H1 (cell line): ENCODE measurements at regions not wholly inside any gene's neighbourhood (a gene's known extent, or its start where the extent isn't known, plus 50 kb on each side); places are given as distances from the start of the nearest gene placed in this dataset.

ENCODE experiments used
- CTCF ChIA-PET: fragments of 300-600 bp; sonication (Branson Sonifier 250); formaldehyde crosslinking; loops from one replicate; lab custom pipeline; 2021; ENCODE audit not compliant: partially characterized antibody; lab: Charles Lee
- POLR2A ChIA-PET: fragments of 300-600 bp; sonication (Branson Sonifier 250); formaldehyde crosslinking; loops from one replicate; lab custom pipeline; 2021; ENCODE audit warnings: inconsistent platforms; ENCODE audit not compliant: partially characterized antibody; lab: Charles Lee
- DNase-seq, 2 experiments: peaks; one replicate each; pipeline versions ENCODE4 v3.0.0 to v3.0.0-alpha.2; 2010 to 2022; ENCODE audit warnings: low spot score in 2 of 2, low read depth in 1 of 2, mixed read lengths in 1 of 2
- FAIRE-seq: peaks from 2 replicates; lab custom pipeline; 2011; peaks lifted over from hg19 to GRCh38; lab: Jason Lieb, UNC
- H2AFZ ChIP-seq: 2 replicates; pipeline ENCODE4 v1.8.1; 2012; ENCODE audit warnings: low read length, inconsistent platforms
- H2AK5ac ChIP-seq: 2 replicates; pipeline ENCODE4 v1.6.1; 2013; ENCODE audit warnings: low read depth, low read length
- H2BK120ac ChIP-seq: replicated peaks from 2 replicates; pipeline ENCODE3; 2013; ENCODE audit warnings: low read depth, low read length, inconsistent platforms
- H2BK12ac ChIP-seq: 2 replicates; pipeline ENCODE4 v1.6.1; 2013; ENCODE audit warnings: low read depth, low read length
- H2BK15ac ChIP-seq: 2 replicates; pipeline ENCODE4 v1.6.1; 2013; ENCODE audit warnings: low read length
- H2BK20ac ChIP-seq: 2 replicates; pipeline ENCODE4 v1.6.1; 2013; ENCODE audit warnings: low read length
- H2BK5ac ChIP-seq: 2 replicates; pipeline ENCODE4 v1.6.1; 2013; ENCODE audit warnings: low read depth, low read length
- H3K14ac ChIP-seq: 2 replicates; pipeline ENCODE4 v1.6.1; 2013; ENCODE audit warnings: inconsistent platforms; ENCODE audit not compliant: insufficient read length
- H3K18ac ChIP-seq: 2 replicates; pipeline ENCODE4 v1.6.1; 2013; ENCODE audit warnings: low read length; ENCODE audit errors: extremely low read depth
- H3K23ac ChIP-seq: 2 replicates; pipeline ENCODE4 v1.6.1; 2013; ENCODE audit warnings: inconsistent platforms; ENCODE audit not compliant: insufficient read length
- H3K23me2 ChIP-seq: 2 replicates; pipeline ENCODE4 v1.6.1; 2013; ENCODE audit warnings: low read depth, low read length
- H3K27ac ChIP-seq: 2 replicates; pipeline ENCODE4 v1.6.1; 2011; ENCODE audit warnings: low read depth, low read length, inconsistent platforms
- H3K27me3 ChIP-seq, 4 experiments: replicated peaks in 1 of 4; 1 replicate in 1 of 4; 2 replicates in 3 of 4; pipeline versions ENCODE4 v1.6.1 to v1.8.1; 2011 to 2013; ENCODE audit warnings: low read length in 3 of 4, mild to moderate bottlenecking in 3 of 4, inconsistent platforms in 2 of 4, mixed read lengths in 2 of 4, moderate library complexity in 1 of 4; ENCODE audit not compliant: control insufficient read depth in 3 of 4, insufficient read depth in 3 of 4; ENCODE audit errors: extremely low read depth in 1 of 4
- H3K36me3 ChIP-seq, 4 experiments: 2 replicates each; pipeline versions ENCODE4 v1.6.1 to v1.8.1; 2011 to 2013; ENCODE audit warnings: mild to moderate bottlenecking in 4 of 4, low read length in 3 of 4, moderate library complexity in 2 of 4, control low read depth in 1 of 4, inconsistent platforms in 1 of 4; ENCODE audit not compliant: insufficient read depth in 4 of 4, control insufficient read depth in 2 of 4
- H3K4ac ChIP-seq: replicated peaks from 2 replicates; pipeline ENCODE3; 2013; ENCODE audit warnings: low read length, low read depth, mixed read lengths, inconsistent platforms; ENCODE audit not compliant: insufficient read length
- H3K4me1 ChIP-seq, 4 experiments: replicated peaks in 1 of 4; 1 replicate in 1 of 4; 2 replicates in 3 of 4; pipeline versions ENCODE4 v1.6.1 to v1.8.1; 2011 to 2013; ENCODE audit warnings: low read length in 3 of 4, inconsistent platforms in 2 of 4, mixed read lengths in 1 of 4; ENCODE audit not compliant: insufficient read depth in 4 of 4, control insufficient read depth in 3 of 4
- H3K4me2 ChIP-seq, 2 experiments: 2 replicates each; pipeline versions ENCODE4 v1.6.1 to v1.8.1; 2011 to 2013; ENCODE audit warnings: low read depth in 2 of 2, low read length in 2 of 2, control low read depth in 1 of 2, inconsistent platforms in 1 of 2, mild to moderate bottlenecking in 1 of 2; ENCODE audit not compliant: insufficient read depth in 1 of 2
- H3K4me3 ChIP-seq, 4 experiments: fragments of 200-600, 300-600 bp in 1 of 4; sonication (generic), shearing (Covaris generic), sonication (Bioruptor Twin) in 1 of 4; 2 replicates each; pipeline versions ENCODE4 v1.5.1 to v1.8.1; 2011 to 2016; ENCODE audit warnings: low read length in 4 of 4, low read depth in 3 of 4, control low read depth in 2 of 4, inconsistent platforms in 2 of 4, mild to moderate bottlenecking in 2 of 4, mixed read lengths in 1 of 4, moderate library complexity in 1 of 4; ENCODE audit not compliant: insufficient read depth in 2 of 4; ENCODE audit errors: extremely low read depth in 1 of 4
- H3K56ac ChIP-seq: replicated peaks from 2 replicates; pipeline ENCODE3; 2013; ENCODE audit warnings: low read depth, mild to moderate bottlenecking, mixed read lengths, low read length, inconsistent platforms; ENCODE audit not compliant: insufficient read length
- H3K79me1 ChIP-seq: 2 replicates; pipeline ENCODE4 v1.6.1; 2013; ENCODE audit warnings: low read depth, low read length, control low read depth
- H3K79me2 ChIP-seq, 2 experiments: 2 replicates each; pipeline versions ENCODE4 v1.6.1 to v1.8.1; 2012 to 2013; ENCODE audit warnings: low read length in 2 of 2, mild to moderate bottlenecking in 2 of 2, inconsistent platforms in 1 of 2; ENCODE audit not compliant: insufficient read depth in 2 of 2, control insufficient read depth in 1 of 2
- H3K9ac ChIP-seq, 4 experiments: replicated peaks in 1 of 4; 1 replicate in 1 of 4; 2 replicates in 3 of 4; pipeline versions ENCODE4 v1.6.1 to v1.8.1; 2011 to 2013; ENCODE audit warnings: low read depth in 3 of 4, low read length in 3 of 4, control low read depth in 2 of 4, mild to moderate bottlenecking in 2 of 4, moderate library complexity in 2 of 4, inconsistent platforms in 1 of 4; ENCODE audit errors: extremely low read depth in 1 of 4
- H3K9me3 ChIP-seq, 2 experiments: 2 replicates each; pipeline versions ENCODE4 v1.6.1 to v1.8.1; 2012 to 2013; ENCODE audit warnings: mild to moderate bottlenecking in 2 of 2, moderate library complexity in 2 of 2, control low read depth in 1 of 2, inconsistent platforms in 1 of 2, low read depth in 1 of 2, low read length in 1 of 2, mixed read lengths in 1 of 2; ENCODE audit not compliant: insufficient read depth in 2 of 2
- H4K20me1 ChIP-seq, 2 experiments: replicated peaks in 1 of 2; 2 replicates each; pipeline versions ENCODE3 to v1.8.1; 2011 to 2013; ENCODE audit warnings: inconsistent platforms in 2 of 2, low read length in 2 of 2, mild to moderate bottlenecking in 1 of 2; ENCODE audit not compliant: insufficient read depth in 2 of 2, control insufficient read depth in 1 of 2
- H4K5ac ChIP-seq: 2 replicates; pipeline ENCODE4 v1.6.1; 2013; ENCODE audit warnings: low read length, low read depth, mixed read lengths, inconsistent platforms; ENCODE audit not compliant: insufficient read length
- H4K8ac ChIP-seq: 2 replicates; pipeline ENCODE4 v1.8.0; 2013; ENCODE audit warnings: mild to moderate bottlenecking, moderate library complexity, low read length, inconsistent platforms; ENCODE audit not compliant: insufficient read depth; ENCODE audit errors: extremely low read depth
- H4K91ac ChIP-seq: replicated peaks from 2 replicates; pipeline ENCODE3; 2013; ENCODE audit warnings: low read length, mixed read lengths, inconsistent platforms; ENCODE audit not compliant: insufficient read length
- CBX8 ChIP-seq: fragments of 300-800, 300-1000 bp; sonication (generic); IDR thresholded peaks from 2 replicates; pipeline ENCODE4 v1.7.1; 2016; ENCODE audit warnings: low read depth, low read length, borderline replicate concordance
- CTBP2 ChIP-seq: IDR thresholded peaks from 2 replicates; pipeline ENCODE4 v1.7.0; 2011; ENCODE audit warnings: borderline replicate concordance, mild to moderate bottlenecking, moderate library complexity, mixed read lengths, low read length; ENCODE audit not compliant: insufficient read depth, insufficient read length
- JUND ChIP-seq: IDR thresholded peaks from 2 replicates; pipeline ENCODE4 v1.6.1; 2011; ENCODE audit warnings: mild to moderate bottlenecking, improper control_type of control experiment, low read length
- KDM1A ChIP-seq: fragments of 200-600, 300-600 bp; sonication (generic); IDR thresholded peaks from 2 replicates; pipeline ENCODE4 v1.7.1; 2016; ENCODE audit warnings: mild to moderate bottlenecking, low read length, borderline replicate concordance
- NRF1 ChIP-seq: IDR thresholded peaks from 2 replicates; pipeline ENCODE4 v1.6.1; 2011; ENCODE audit warnings: mild to moderate bottlenecking, low read depth, low read length, improper control_type of control experiment
- WGBS, 2 experiments: shearing (Covaris generic) in 1 of 2; methylation state at CpG; one replicate each; pipeline versions ENCODE4 v1.1.6 to v1.1.7; 2013 to 2015; ENCODE audit warnings: low lambda C conversion rate in 2 of 2, mixed read lengths in 2 of 2, inconsistent platforms in 1 of 2, low coverage in 1 of 2, missing lambda C conversion rate in 1 of 2; ENCODE audit not compliant: insufficient replicate concordance in 2 of 2, insufficient coverage in 1 of 2, insufficient read length in 1 of 2; ENCODE audit errors: extremely low coverage in 1 of 2, missing lambda C conversion rate in 1 of 2; 5-methylcytosine and 5-hydroxymethylcytosine counted together

DNA sequence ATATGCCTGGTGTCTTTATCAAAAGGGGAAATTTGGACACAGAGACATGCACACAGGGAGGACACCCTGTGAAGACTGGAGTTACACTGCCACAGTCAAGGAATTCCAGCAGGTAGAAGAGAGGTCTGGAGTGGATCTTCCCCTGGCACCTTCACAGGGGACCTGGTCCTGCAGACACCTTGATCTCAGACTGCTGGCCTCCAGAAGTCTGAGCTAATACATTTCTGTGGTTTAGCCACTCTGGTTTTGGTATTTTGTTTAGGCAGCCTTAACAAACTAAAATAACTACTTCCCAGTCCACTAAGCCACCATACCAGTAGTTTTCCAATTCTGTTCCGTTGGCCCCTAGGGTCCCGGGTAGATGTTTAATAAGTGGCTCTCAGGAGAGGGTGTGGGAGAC, 164.7 kb downstream of the SETD4 start:
- Histone ChIP-seq H2AK5ac (no peak overlapping the region), H3K9ac (no peak overlapping the region), H3K79me1 (no peaks in the 10 kb centered on the region), H3K23me2 (no peaks in the 10 kb centered on the region), H3K14ac (no peak overlapping the region), H3K9me3 (no peaks in the 10 kb centered on the region), H3K27me3 (no peaks in the 10 kb centered on the region), H3K56ac (no peak overlapping the region), H3K18ac (no peak overlapping the region), H4K91ac (no peak overlapping the region), H2BK5ac (no peak overlapping the region), H3K4me3 (no peak overlapping the region), H3K4ac (no peak overlapping the region), H4K8ac (no peak overlapping the region), H2BK20ac (no peak overlapping the region), H2AFZ (no peak overlapping the region), H4K5ac (no peak overlapping the region), H2BK12ac (no peak overlapping the region), H3K36me3 (no peaks in the 10 kb centered on the region), H2BK120ac (no peak overlapping the region), H4K20me1 (no peaks in the 10 kb centered on the region), H2BK15ac (no peak overlapping the region), H3K4me2 (no peak overlapping the region), H3K79me2 (no peaks in the 10 kb centered on the region), H3K4me1 (no peaks in the 10 kb centered on the region), H3K23ac (no peak overlapping the region), H3K27ac (no peak overlapping the region)
- FAIRE-seq (no peak), DNase-seq (no peak)
- 86% methylated on average over 2 of the region's 2 CpGs; no CpG with 5 or more reads in 1 of the 2 experiments for WGBS, 2 experiments
- ChIA-PET CTCF (no interaction called here), POLR2A (no interaction called here)
- TF ChIP-seq KDM1A = no peak
- no peak for TF ChIP-seq JUND
- TF ChIP-seq CTBP2 = no peak
- TF ChIP-seq CBX8 = no peak
- no peak for TF ChIP-seq NRF1
